WTC11 (cell line): ENCODE measurements at regions not wholly inside any gene's neighbourhood (a gene's known extent, or its start where the extent isn't known, plus 50 kb on each side); places are given as distances from the start of the nearest gene placed in this dataset.

Experiments
- HMGXB4 ChIP-seq: sonication (generic); formaldehyde crosslinking; IDR thresholded peaks from 2 replicates; pipeline ENCODE4 v1.8.1; 2023; ENCODE audit warnings: mild to moderate bottlenecking, moderate library complexity, missing genetic modification reagents
- TEAD4 ChIP-seq: sonication (generic); formaldehyde crosslinking; IDR thresholded peaks from 2 replicates; pipeline ENCODE4 v1.8.0; 2022; ENCODE audit warnings: mild to moderate bottlenecking, missing genetic modification reagents
- TF ChIP-seq, protein P1 (sequence below): fragments of 200-600 bp; IDR thresholded peaks from 2 replicates; pipeline ENCODE4 v1.8.0; 2022; ENCODE audit warnings: antibody characterized with exemption

GRCh38 chr12:67468549-67469245, 179.8 kb upstream of the DYRK2 start:
- TF ChIP-seq TEAD4 (CRISPR knock-in tag) (no peak), HMGXB4 (no peak)
- TF ChIP-seq, protein P1, sequence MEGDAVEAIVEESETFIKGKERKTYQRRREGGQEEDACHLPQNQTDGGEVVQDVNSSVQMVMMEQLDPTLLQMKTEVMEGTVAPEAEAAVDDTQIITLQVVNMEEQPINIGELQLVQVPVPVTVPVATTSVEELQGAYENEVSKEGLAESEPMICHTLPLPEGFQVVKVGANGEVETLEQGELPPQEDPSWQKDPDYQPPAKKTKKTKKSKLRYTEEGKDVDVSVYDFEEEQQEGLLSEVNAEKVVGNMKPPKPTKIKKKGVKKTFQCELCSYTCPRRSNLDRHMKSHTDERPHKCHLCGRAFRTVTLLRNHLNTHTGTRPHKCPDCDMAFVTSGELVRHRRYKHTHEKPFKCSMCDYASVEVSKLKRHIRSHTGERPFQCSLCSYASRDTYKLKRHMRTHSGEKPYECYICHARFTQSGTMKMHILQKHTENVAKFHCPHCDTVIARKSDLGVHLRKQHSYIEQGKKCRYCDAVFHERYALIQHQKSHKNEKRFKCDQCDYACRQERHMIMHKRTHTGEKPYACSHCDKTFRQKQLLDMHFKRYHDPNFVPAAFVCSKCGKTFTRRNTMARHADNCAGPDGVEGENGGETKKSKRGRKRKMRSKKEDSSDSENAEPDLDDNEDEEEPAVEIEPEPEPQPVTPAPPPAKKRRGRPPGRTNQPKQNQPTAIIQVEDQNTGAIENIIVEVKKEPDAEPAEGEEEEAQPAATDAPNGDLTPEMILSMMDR = no peak
